Caco-2 (cell line): ENCODE measurements at regions not wholly inside any gene's neighbourhood (a gene's known extent, or its start where the extent isn't known, plus 50 kb on each side); places are given as distances from the start of the nearest gene placed in this dataset.

Source experiments
- BruUV-seq: library from RNA; stranded (reverse); fragments of 400-500 nt; replicated peaks from 2 replicates; lab custom pipeline; 2021; lab: Mats Ljungman, UMichigan
- CTCF ChIA-PET: fragments of 300-600 bp; sonication (Branson Sonifier 250); formaldehyde crosslinking; loops from one replicate; lab custom pipeline; 2022; ENCODE audit warnings: antibody characterized with exemption; lab: Charles Lee
- POLR2A ChIA-PET: fragments of 300-600 bp; sonication (Branson Sonifier 250); formaldehyde crosslinking; loops from one replicate; lab custom pipeline; 2022; ENCODE audit warnings: antibody characterized with exemption; lab: Charles Lee
- DNase-seq, 2 experiments: peaks; one replicate each; pipeline versions ENCODE4 v3.0.0 to v3.0.0-alpha.2; 2020 to 2022
- H3K27me3 ChIP-seq: replicated peaks from 2 replicates; pipeline ENCODE4 v1.6.0; 2011; ENCODE audit warnings: low read length; ENCODE audit not compliant: control insufficient read depth, insufficient read depth
- H3K36me3 ChIP-seq: 2 replicates; pipeline ENCODE4 v1.5.1; 2011; ENCODE audit warnings: low read length; ENCODE audit not compliant: control insufficient read depth, insufficient read depth
- H3K4me1 ChIP-seq: fragments of 250-450 bp; sonication (Bioruptor Pico); 2 replicates; pipeline ENCODE4 v1.5.1; 2020; ENCODE audit warnings: mild to moderate bottlenecking
- H3K4me3 ChIP-seq: 2 replicates; pipeline ENCODE4 v1.5.1; 2011; ENCODE audit warnings: low read depth, mild to moderate bottlenecking, control low read depth, low read length
- H3K9me3 ChIP-seq: fragments of 250-450 bp; sonication (Bioruptor Pico); 2 replicates; pipeline ENCODE4 v1.5.1; 2020; ENCODE audit warnings: mild to moderate bottlenecking, moderate library complexity
- H3K27ac Mint-ChIP-seq: one replicate; pipeline ENCODE4 v1.8.0; 2022; ENCODE audit warnings: mixed read lengths; ENCODE audit not compliant: unreplicated experiment
- H3K27me3 Mint-ChIP-seq: one replicate; pipeline ENCODE4 v1.8.0; 2022; ENCODE audit warnings: mixed read lengths; ENCODE audit not compliant: insufficient read depth, unreplicated experiment
- H3K36me3 Mint-ChIP-seq: one replicate; pipeline ENCODE4 v1.8.0; 2022; ENCODE audit warnings: mild to moderate bottlenecking, mixed read lengths; ENCODE audit not compliant: insufficient read depth, unreplicated experiment
- H3K4me1 Mint-ChIP-seq: one replicate; pipeline ENCODE4 v1.8.0; 2022; ENCODE audit warnings: low read depth, mixed read lengths; ENCODE audit not compliant: unreplicated experiment
- H3K4me3 Mint-ChIP-seq: one replicate; pipeline ENCODE4 v1.8.0; 2022; ENCODE audit warnings: mild to moderate bottlenecking, moderate library complexity, mixed read lengths; ENCODE audit not compliant: unreplicated experiment
- H3K9me3 Mint-ChIP-seq: one replicate; pipeline ENCODE4 v1.8.0; 2022; ENCODE audit warnings: mixed read lengths; ENCODE audit not compliant: unreplicated experiment
- CTCF ChIP-seq, 2 experiments: fragments of 200-600 bp in 1 of 2; IDR thresholded peaks; 1 replicate in 1 of 2; 2 replicates in 1 of 2; pipeline versions ENCODE4 v1.5.1 to v1.8.0; 2011 to 2022; ENCODE audit warnings: antibody characterized with exemption in 1 of 2, control low read depth in 1 of 2, inconsistent platforms in 1 of 2, low read depth in 1 of 2, low read length in 1 of 2, mild to moderate bottlenecking in 1 of 2, moderate library complexity in 1 of 2; ENCODE audit not compliant: insufficient read depth in 1 of 2, severe bottlenecking in 1 of 2, unreplicated experiment in 1 of 2
- intact Hi-C: fragments of 100-400 bp; cut with micrococcal nuclease; formaldehyde crosslinking; loops from one replicate; pipeline ENCODE4 v1.10.0; 2022; ENCODE audit not compliant: unreplicated experiment

GRCh38 chr11:80211673-80212072, 770.8 kb upstream of the TENM4 start:
- no peak overlapping the region for H3K4me3 Mint-ChIP-seq
- H3K27me3 Mint-ChIP-seq: peaks cover 5% of the 10 kb centered on the region
- H3K27me3 ChIP-seq: no peaks in the 10 kb centered on the region
- DNase-seq: no peak
- no peaks in the 10 kb centered on the region for H3K36me3 Mint-ChIP-seq
- intact Hi-C loops: no loop called here
- no TSS peak for BruUV-seq
- POLR2A ChIA-PET: no interaction called here
- CTCF ChIA-PET: no interaction called here
- H3K9me3 ChIP-seq: no peaks in the 10 kb centered on the region
- H3K4me3 ChIP-seq: no peak overlapping the region
- H3K9me3 Mint-ChIP-seq: no peaks in the 10 kb centered on the region
- no peaks in the 10 kb centered on the region for H3K4me1 Mint-ChIP-seq
- no peak overlapping the region for H3K27ac Mint-ChIP-seq
- TF ChIP-seq CTCF (IDR thresholded peaks at IDR 0.05; ENCODE audit: insufficient read depth in 1 of 2, low read depth in 1 of 2, low read length in 1 of 2, severe bottlenecking in 1 of 2, unreplicated experiment in 1 of 2): no peak
- H3K36me3 ChIP-seq: no peaks in the 10 kb centered on the region
- H3K4me1 ChIP-seq: no peaks in the 10 kb centered on the region

GRCh38 chr11:80204021-80204420, 763.2 kb upstream of the TENM4 start:
- H3K4me1 ChIP-seq: no peaks in the 10 kb centered on the region
- no peaks in the 10 kb centered on the region for H3K36me3 Mint-ChIP-seq
- no peaks in the 10 kb centered on the region for H3K9me3 ChIP-seq
- no peaks in the 10 kb centered on the region for H3K9me3 Mint-ChIP-seq
- no peaks in the 10 kb centered on the region for H3K27me3 Mint-ChIP-seq
- no peaks in the 10 kb centered on the region for H3K4me1 Mint-ChIP-seq
- no peak overlapping the region for H3K4me3 ChIP-seq
- H3K27me3 ChIP-seq: no peaks in the 10 kb centered on the region
- no TSS peak for BruUV-seq
- no peak for DNase-seq
- H3K4me3 Mint-ChIP-seq: no peak overlapping the region
- ChIA-PET CTCF (no interaction called here), POLR2A (no interaction called here)
- no peak overlapping the region for H3K27ac Mint-ChIP-seq
- intact Hi-C loops: no loop called here
- no peaks in the 10 kb centered on the region for H3K36me3 ChIP-seq
- TF ChIP-seq CTCF (IDR thresholded peaks at IDR 0.05; ENCODE audit: insufficient read depth in 1 of 2, low read depth in 1 of 2, low read length in 1 of 2, severe bottlenecking in 1 of 2, unreplicated experiment in 1 of 2): no peak

DNA sequence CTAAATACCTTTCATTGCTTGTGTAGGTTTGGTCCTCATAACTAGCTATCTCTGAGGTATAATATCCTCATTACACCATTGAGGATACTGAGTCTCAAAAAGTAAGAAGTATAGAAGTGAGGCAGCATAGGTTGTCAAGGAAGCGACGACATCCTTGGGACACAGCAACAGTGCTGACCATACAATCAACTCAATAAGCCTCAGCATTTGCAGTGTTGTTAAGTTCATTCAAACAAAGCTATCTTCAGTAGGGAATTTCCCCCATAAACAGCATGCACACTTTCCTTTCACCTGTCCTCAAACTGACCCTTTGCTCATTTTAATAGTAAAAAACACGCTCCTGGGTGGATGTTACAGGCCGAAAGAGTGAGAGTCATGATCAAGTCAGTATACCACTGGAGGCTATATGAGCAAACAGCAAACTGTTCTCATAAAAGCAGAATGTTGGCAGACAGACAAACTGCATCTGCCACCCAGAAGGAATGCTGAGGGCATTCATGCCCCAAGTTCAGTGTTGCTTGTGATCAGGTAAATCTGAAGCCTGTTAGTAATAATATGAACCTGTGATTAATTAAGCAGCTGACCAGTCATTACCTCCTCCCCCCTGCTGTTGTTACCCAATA, 756.2 kb upstream of the TENM4 start:
- Mint-ChIP-seq H3K27ac (no peak overlapping the region), H3K27me3 (peaks cover 3% of the 10 kb centered on the region), H3K4me1 (no peaks in the 10 kb centered on the region), H3K36me3 (no peaks in the 10 kb centered on the region), H3K9me3 (no peaks in the 10 kb centered on the region), H3K4me3 (no peak overlapping the region)
- H3K4me3 ChIP-seq: no peak overlapping the region
- BruUV-seq: no TSS peak
- intact Hi-C loops: no loop called here
- ChIA-PET CTCF (no interaction called here), POLR2A (no interaction called here)
- H3K4me1 ChIP-seq: no peaks in the 10 kb centered on the region
- no peak for DNase-seq
- no peaks in the 10 kb centered on the region for H3K9me3 ChIP-seq
- TF ChIP-seq CTCF (IDR thresholded peaks at IDR 0.05; ENCODE audit: insufficient read depth in 1 of 2, low read depth in 1 of 2, low read length in 1 of 2, severe bottlenecking in 1 of 2, unreplicated experiment in 1 of 2): no peak
- no peaks in the 10 kb centered on the region for H3K36me3 ChIP-seq
- H3K27me3 ChIP-seq: no peaks in the 10 kb centered on the region
